Vagina (tissue), 2 donors: ENCODE measurements at regions not wholly inside any gene's neighbourhood (a gene's known extent, or its start where the extent isn't known, plus 50 kb on each side); places are given as distances from the start of the nearest gene placed in this dataset.

Source experiments
- DNase-seq, 2 donors: peaks; one replicate each; pipeline ENCODE4 v3.0.0-alpha.2; 2017; ENCODE audit errors: extremely low spot score in 2 of 2
- H3K27ac ChIP-seq: fragments of 200-600 bp; sonication (generic); one replicate; pipeline ENCODE4 v1.5.1; 2019
- H3K27me3 ChIP-seq: fragments of 200-600 bp; sonication (generic); one replicate; pipeline ENCODE4 v1.5.1; 2019
- H3K36me3 ChIP-seq, 2 donors: fragments of 200-600 bp; sonication (generic); one replicate each; pipeline ENCODE4 v1.5.1; 2017 to 2019
- H3K4me1 ChIP-seq: fragments of 200-600 bp; sonication (generic); one replicate; pipeline ENCODE4 v1.5.1; 2019
- H3K4me3 ChIP-seq, 2 donors: fragments of 200-600 bp; sonication (generic); 1 replicate in 1 of 2; 2 replicates in 1 of 2; pipeline ENCODE4 v1.5.1; 2016 to 2019
- H3K9me3 ChIP-seq: fragments of 200-600 bp; sonication (generic); one replicate; pipeline ENCODE4 v1.5.1; 2019
- CTCF ChIP-seq, 3 experiments: fragments of 450-650 bp in 2 of 3; fragments of 200-600 bp in 1 of 3; sonication (generic) in 1 of 3; IDR thresholded peaks; one replicate each; pipeline ENCODE4 v1.5.1; 2017 to 2019; ENCODE audit warnings: antibody characterized with exemption in 3 of 3, mild to moderate bottlenecking in 2 of 3, moderate library complexity in 2 of 3
- POLR2A ChIP-seq, 2 donors: fragments of 450-650 bp; IDR thresholded peaks; one replicate each; pipeline ENCODE4 v1.6.1; 2017; ENCODE audit warnings: antibody characterized with exemption in 2 of 2, mild to moderate bottlenecking in 2 of 2, moderate library complexity in 2 of 2
- POLR2AphosphoS5 ChIP-seq, 2 donors: sonication (generic); formaldehyde crosslinking; IDR thresholded peaks; one replicate each; pipeline ENCODE4 v1.9.0; 2017; ENCODE audit warnings: antibody characterized with exemption in 2 of 2, mild to moderate bottlenecking in 2 of 2, low read depth in 1 of 2; ENCODE audit not compliant: insufficient read depth in 1 of 2
- intact Hi-C: fragments of 100-400 bp; cut with DNase I; formaldehyde crosslinking; loops from one replicate; pipeline ENCODE4 v1.15.1; 2023

DNA sequence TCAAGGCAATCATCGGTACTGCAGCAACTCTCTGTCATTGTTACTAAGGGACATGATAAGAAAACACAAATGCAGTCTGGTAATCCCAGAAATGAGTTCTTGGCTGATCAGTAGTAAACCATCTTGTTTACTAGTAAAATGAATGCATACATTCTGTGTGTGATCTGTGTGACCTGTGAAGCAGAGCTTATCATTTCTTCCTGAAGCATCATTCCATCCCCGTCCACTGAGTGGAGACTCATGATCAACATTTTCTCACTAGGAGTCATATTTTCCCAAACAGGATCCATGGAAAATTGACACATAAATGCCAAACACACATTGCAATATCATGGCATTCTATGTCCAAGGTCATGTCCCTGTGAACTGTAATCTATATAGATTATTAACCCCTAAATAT lies 226.1 kb downstream of the ANKRD50 start:
- H3K36me3 ChIP-seq: no peaks in the 10 kb centered on the region
- H3K27ac ChIP-seq: no peak overlapping the region
- H3K9me3 ChIP-seq: no peaks in the 10 kb centered on the region
- H3K4me1 ChIP-seq: no peaks in the 10 kb centered on the region
- no peaks in the 10 kb centered on the region for H3K27me3 ChIP-seq
- TF ChIP-seq POLR2A (IDR thresholded peaks at IDR 0.05) (no peak), POLR2AphosphoS5 (IDR thresholded peaks at IDR 0.05; ENCODE audit: insufficient read depth in 1 of 2, low read depth in 1 of 2) (no peak), CTCF (IDR thresholded peaks at IDR 0.05) (no peak)
- intact Hi-C loops: no loop called here
- no peak for DNase-seq
- no peak overlapping the region for H3K4me3 ChIP-seq

GRCh38 chr4:124487651-124488050 lies 224.9 kb downstream of the ANKRD50 start:
- Histone ChIP-seq H3K4me1 (no peaks in the 10 kb centered on the region), H3K9me3 (no peaks in the 10 kb centered on the region), H3K27ac (no peak overlapping the region), H3K27me3 (no peaks in the 10 kb centered on the region), H3K4me3 (no peak overlapping the region), H3K36me3 (no peaks in the 10 kb centered on the region)
- DNase-seq: no peak
- TF ChIP-seq POLR2A (IDR thresholded peaks at IDR 0.05): no peak
- TF ChIP-seq POLR2AphosphoS5 (IDR thresholded peaks at IDR 0.05; ENCODE audit: insufficient read depth in 1 of 2, low read depth in 1 of 2): no peak
- TF ChIP-seq CTCF (IDR thresholded peaks at IDR 0.05): no peak
- intact Hi-C loops: no loop called here

DNA sequence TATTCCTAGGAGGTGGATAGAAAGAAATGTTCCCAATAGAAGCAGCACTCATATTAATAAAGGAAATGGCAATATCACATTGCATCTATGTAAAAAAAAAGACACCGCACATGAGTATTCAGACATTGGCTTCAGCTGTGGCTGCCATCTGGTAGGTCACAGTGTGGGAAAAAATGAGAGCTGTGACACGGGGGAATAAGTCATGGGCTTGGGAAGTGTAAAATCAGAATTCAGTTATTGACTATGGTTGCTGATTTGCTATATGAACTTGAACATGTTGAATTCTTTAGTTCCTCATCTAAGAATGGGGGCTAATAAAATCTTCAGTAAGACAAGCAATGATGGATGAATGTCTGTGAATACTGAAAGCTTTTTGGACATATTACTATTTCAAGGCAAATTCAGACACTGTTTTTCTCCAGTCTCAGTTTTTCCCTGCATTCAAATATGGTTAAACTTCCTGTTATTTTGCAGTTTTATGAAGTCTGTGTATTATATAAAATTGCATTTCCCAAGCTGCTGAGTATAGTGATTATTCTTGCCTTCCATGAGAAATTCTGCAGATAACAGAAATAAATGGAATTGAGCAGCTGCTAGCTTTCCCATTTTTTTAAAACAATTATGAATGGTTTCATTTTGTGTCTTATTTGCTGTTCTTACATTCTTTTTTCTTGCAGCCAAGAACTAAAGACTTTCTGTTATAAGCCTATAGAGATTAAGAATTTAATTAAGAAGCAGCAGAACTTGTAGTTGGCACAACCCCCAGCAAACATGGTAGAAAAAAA lies 221.0 kb downstream of the ANKRD50 start:
- no peak overlapping the region for H3K27ac ChIP-seq
- no peaks in the 10 kb centered on the region for H3K9me3 ChIP-seq
- no peaks in the 10 kb centered on the region for H3K27me3 ChIP-seq
- H3K4me3 ChIP-seq: no peak overlapping the region
- no peak for DNase-seq
- TF ChIP-seq POLR2AphosphoS5 (IDR thresholded peaks at IDR 0.05; ENCODE audit: insufficient read depth in 1 of 2, low read depth in 1 of 2): no peak
- no peak for TF ChIP-seq CTCF (IDR thresholded peaks at IDR 0.05)
- no peak for TF ChIP-seq POLR2A (IDR thresholded peaks at IDR 0.05)
- intact Hi-C loops: no loop called here
- H3K36me3 ChIP-seq: no peaks in the 10 kb centered on the region
- no peaks in the 10 kb centered on the region for H3K4me1 ChIP-seq

- Histone ChIP-seq H3K9me3 (no peaks in the 10 kb centered on the region), H3K4me1 (no peaks in the 10 kb centered on the region), H3K27ac (no peak overlapping the region), H3K27me3 (no peaks in the 10 kb centered on the region), H3K36me3 (no peaks in the 10 kb centered on the region), H3K4me3 (no peak overlapping the region)
- TF ChIP-seq CTCF (IDR thresholded peaks at IDR 0.05): no peak
- no peak for TF ChIP-seq POLR2AphosphoS5 (IDR thresholded peaks at IDR 0.05; ENCODE audit: insufficient read depth in 1 of 2, low read depth in 1 of 2)
- TF ChIP-seq POLR2A (IDR thresholded peaks at IDR 0.05): no peak
- DNase-seq: no peak
- intact Hi-C loops: no loop called here
These were observed 213.3 kb downstream of the ANKRD50 start for GRCh38 chr4:124499261-124499660.

- no peaks in the 10 kb centered on the region for H3K27me3 ChIP-seq
- no peaks in the 10 kb centered on the region for H3K36me3 ChIP-seq
- DNase-seq: no peak
- intact Hi-C loops: no loop called here
- TF ChIP-seq POLR2A (IDR thresholded peaks at IDR 0.05): no peak
- no peak for TF ChIP-seq POLR2AphosphoS5 (IDR thresholded peaks at IDR 0.05; ENCODE audit: insufficient read depth in 1 of 2, low read depth in 1 of 2)
- TF ChIP-seq CTCF (IDR thresholded peaks at IDR 0.05): no peak
- H3K9me3 ChIP-seq: no peaks in the 10 kb centered on the region
- no peak overlapping the region for H3K4me3 ChIP-seq
- H3K27ac ChIP-seq: no peak overlapping the region
- no peaks in the 10 kb centered on the region for H3K4me1 ChIP-seq
These were observed 211.0 kb downstream of the ANKRD50 start for GRCh38 chr4:124501576-124501975.
